ENCODE measurements at regions not wholly inside any gene's neighbourhood (a gene's known extent, or its start where the extent isn't known, plus 50 kb on each side); places are given as distances from the start of the nearest gene placed in this dataset.
"Not testable (repeated sequence)": the region's sequence is repeated elsewhere in the genome, so short reads cannot be mapped to it uniquely, and the experiment has no call there.

DNA sequence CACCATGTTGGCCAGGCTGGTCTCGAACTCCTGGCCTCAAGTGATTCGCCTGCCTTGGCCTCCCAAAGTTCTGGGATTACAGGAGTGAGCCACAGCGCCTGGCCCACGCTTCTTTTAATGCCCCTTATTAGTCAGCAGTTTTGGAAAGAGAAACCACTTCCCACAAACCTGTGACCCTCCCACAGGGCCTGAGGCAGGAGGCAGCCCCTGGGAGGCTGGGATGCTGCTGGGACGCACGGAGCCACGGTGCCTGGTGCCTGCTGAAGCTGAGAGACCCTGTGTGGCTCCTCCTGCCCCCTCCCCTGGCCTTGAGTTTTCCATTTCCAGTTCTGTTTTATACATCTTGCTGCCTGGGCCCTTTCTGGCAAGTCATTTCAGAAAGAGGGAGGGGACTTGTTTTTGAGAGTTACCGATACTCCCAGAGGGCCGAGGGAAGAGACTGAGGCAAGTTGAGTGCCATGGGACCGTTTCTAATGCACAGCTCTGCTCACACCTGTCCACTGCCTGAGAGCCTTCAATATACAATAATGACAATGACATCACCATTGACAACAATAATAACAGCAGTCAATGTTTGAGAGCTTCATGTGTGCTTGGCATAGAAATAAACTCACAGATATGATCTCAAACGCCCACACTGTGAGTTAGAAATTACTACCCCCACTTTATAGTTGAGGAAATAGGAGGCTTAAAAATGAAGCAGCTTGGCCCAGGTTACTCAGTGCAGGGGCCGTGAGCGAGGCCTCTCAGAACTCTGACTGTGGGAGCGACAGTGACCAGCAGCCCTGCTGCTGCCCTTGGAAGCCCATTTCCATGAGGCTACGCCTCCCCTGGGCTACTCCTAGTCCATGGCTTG, 78.1 kb upstream of the YWHAQ start:
- no peak for DNase-seq (ENCODE audit: low read depth)

DNA sequence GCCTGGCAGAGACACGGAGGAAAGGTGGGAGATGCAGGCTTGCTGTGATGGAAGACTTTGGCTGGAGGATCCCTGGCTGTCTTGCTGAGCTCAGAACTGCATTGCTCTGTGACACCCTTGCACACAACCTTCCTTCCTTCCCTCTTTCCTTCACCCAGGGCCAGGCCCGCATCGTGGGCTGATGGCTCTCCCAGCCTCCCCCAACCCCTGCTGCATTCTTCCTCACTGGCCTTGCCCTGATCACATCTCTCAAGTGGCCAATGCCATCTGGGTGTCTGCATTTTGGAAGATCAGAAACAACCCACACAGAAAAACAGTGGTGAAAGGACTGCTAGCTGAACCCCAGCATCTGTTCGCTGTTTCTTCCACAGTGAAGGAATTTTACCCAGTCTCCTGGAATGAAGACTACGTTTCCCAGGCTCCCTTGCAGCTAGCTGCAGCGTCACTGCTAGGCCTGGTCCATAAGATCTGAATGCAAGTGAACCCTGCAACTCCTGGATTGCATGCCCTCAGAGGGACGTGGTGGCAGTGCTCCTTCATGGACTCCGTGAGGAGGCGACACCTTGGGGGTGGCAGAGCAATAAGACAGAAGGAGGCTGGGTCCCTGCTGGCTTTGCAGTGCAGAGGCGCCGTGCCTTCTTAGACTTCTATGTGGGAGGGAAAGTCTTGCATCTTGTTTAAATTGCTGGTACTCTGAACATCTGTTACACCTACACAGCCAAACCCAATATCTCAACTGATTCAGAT, 78.9 kb upstream of the YWHAQ start:
- DNase-seq (ENCODE audit: low read depth) = no peak

DNA sequence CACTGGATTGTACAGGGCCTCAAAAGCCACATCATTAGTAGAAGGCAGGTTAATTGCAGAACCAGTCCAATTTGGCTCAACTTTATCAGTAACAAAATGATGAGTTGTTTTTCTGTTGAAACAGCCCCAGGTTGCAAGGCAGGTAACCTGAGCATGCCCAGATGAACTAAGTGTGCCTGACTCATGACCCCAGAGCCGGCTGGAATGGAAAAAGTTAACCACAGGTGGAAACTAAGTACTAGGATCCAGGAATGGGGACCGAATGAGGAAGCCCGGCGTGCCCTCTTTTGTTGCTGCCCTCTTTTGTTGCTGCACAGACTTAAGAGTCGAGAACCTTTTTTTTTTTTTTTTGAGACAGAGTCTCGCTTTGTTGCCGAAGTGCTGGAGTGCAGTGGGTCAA, 79.5 kb upstream of the YWHAQ start:
- no peak for DNase-seq (ENCODE audit: low read depth)

DNA sequence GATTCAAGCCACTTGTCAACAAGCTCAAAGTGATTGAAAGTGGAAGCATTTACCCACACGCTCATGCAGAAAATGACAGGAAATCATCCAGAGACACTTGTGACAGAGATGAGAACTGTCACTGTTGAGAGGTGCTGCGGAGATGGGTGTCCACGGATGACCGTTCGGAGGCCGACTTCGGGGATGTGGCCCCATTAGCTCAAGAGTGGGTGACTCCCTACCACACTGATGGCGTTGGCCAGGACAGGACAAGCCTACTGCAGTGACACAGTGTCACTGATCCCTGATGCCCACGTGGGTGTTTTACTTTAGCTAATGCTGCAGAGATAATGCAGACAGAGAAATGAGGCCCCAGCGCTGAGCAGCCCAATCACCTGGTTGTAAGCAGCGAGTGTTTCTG, 81.5 kb upstream of the YWHAQ start:
- DNase-seq (ENCODE audit: low read depth) = no peak

DNA sequence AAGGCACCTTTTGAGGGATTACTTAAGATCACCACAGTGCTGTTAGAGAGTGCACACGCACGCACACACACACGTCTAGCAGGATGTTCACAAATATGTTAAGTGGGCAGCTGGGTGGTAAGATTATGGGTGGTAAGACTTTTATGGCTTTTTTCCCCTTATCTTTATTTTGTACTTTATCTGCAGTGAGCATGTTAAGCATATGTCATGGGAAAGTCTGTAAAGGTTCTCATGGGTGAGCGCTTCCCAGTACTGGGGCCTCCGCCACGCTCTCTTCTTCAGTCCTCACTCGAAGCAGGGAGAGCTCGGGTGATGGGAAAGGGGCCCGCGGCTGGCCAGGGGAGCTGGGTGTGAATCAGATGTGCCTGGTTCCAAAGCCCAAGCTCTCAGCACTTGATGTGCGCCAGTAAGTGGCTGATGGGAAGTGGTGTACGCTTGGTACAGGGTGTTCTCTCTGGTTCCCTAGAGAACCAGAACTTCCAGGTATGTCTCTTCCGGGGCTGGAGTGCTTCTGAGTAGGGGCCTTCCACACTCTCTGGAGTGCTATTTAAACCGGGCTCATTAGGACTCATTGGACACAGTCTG, 83.9 kb upstream of the YWHAQ start:
- DNase-seq (ENCODE audit: low read depth) = no peak

DNA sequence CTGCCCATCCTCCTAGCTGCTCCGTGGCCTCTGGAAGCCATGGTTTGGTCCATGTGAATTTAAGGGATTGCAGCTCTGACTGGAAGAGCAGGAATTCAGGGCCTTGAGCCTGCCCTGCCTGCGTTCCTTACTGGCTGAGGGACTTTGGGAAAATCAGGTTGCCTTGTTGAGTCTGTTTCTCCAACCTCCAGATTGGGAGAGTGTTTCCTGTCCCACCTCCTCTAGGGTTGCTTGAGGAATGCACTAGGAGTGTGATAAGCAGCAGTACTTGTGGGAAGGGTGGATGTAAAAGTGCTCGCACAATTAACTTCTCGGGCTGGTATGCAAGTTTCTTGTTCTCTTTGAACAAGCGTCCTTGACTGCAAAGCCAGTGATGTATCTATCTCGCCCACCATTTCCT, 84.4 kb upstream of the YWHAQ start:
- no peak for DNase-seq (ENCODE audit: low read depth)

DNA sequence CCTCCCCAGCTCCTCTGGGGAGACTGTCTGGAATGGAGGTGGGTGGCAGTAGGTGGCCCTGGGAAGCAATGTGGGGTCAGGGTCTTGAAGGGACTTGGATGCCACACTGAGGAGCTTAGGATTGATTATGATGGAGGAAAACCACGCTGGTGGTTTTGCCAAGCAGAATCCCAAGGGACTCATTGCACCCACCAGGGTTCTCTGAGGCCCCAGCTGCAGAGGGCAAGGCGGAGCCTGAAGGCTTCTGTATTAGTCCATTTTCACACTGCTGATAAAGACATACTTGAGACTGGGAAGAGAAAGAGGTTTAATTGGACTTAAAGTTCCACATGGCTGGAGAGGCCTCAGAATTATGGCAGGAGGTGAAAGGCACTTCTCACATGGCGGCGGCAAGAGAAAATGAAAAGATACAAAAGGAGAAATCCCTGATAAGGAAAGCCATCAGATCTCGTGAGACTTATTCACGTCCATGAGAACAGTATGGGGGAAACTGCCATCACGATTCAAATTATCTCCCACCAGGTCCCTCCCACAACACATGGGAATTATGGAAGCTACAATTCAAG, 87.2 kb upstream of the YWHAQ start:
- no peak for DNase-seq (ENCODE audit: low read depth)

DNA sequence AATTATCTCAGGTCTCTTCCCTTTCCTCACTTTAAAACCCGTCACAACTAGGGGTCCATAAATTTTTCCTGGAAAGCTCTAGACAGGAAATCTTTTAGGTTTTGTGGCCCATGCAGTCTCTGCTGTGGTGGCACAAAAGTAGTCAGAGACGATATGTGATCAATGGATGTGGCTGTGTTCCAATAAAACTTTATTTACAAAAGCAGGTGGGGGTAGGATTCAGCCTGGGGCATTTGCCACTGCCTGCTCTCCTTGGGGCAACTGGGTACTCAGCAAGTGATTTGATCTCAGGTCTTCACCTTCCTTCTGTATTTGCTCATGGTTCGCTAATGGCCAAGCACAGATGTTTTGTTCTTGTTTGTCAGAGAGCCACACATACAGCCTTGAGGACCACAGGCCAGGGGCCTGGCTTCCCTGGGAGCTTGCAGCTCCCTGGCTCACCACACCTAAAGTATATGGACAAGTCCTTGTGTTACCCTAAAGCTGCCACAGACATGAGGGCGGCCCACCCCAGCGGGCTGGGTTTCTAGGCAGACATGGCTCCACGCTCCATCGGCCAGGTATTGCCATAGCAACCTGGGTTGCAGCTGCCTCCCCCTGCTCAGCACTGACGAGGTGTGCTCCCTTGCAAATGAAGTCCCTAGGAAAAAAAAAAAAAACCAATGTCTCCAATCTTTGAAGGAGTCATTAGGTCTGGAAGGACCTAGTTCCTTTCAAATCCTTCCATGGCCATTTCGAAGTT, 89.7 kb upstream of the YWHAQ start:
- DNase-seq (ENCODE audit: low read depth) = no peak

DNA sequence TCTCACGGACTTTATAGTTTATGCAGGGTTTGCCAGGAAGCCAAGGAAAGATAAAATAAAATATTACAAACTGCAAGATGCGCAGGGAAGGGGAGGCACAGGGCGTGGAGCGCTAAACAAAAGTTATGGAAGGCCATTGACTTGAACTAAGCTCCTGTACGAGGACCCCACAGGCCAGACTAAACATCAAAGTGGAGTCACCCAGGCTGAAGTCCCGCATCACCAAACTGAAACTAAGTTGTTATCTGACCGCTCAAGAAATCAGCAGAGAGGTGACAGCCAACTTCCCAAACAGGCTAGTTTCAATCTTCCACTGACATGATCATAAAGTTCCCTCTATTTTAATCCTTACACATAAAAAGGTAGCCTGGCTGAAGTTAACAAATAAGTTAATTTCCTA, 90.5 kb upstream of the YWHAQ start:
- DNase-seq (ENCODE audit: low read depth) = no peak

DNA sequence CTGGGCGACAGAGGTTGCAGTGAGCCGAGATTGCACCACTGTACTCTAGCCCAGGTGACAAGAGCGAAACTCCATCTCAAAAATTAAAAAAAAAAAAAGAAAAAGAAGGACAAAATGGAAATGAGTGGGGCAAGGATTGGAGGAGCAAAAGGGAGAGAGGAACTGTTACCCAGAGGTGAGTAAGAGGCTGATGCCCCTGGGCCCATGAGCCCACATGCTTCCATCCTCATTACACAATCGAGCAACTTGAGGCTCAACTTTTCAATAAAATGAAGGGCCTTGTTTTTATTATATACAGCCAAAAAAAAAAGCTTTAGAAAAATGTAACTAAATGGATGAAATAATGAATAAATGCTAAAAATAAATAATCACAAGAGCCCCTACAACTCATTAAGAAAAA, 91.7 kb upstream of the YWHAQ start:
- no peak for DNase-seq (ENCODE audit: low read depth)

DNA sequence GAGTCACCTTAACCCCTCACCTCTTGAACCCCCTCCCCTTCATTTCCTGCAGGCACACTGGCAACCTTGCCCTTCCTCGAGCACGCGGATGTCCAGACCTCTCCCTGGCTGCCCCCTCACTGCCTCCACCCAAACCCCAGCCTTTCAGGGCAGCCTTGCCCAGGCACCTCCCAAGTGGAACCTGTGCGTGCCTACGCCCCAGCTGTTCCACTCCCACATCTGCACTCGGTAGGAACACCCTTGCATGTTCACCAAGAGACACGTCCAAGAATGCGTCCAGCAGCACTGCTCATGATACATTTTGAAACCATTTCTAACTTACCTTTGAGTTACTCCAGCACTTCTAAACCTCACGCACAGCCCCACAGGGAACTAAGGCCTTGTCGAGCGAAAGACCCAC, 93.8 kb upstream of the YWHAQ start:
- DNase-seq (ENCODE audit: low read depth) = no peak

DNA sequence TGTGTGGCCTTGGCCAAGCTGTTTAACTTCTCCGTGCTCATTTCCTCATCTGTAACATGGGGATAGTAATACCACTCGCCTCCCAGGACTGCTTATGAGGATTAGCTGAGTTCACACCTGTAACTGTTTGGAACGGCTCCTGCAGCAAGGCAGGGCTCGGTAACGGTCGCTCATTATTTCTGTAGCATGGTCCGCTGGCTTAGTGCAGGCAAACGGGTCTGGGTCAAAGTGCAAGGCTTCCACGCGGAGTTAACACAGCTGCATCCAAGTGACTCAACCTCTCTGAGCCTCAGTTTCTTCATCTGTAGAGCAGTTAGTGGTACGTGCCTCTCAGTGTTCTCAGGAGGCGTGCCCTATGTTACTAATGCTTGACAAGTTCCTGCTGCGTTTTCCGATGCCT, 94.3 kb upstream of the YWHAQ start:
- DNase-seq (ENCODE audit: low read depth) = no peak

DNA sequence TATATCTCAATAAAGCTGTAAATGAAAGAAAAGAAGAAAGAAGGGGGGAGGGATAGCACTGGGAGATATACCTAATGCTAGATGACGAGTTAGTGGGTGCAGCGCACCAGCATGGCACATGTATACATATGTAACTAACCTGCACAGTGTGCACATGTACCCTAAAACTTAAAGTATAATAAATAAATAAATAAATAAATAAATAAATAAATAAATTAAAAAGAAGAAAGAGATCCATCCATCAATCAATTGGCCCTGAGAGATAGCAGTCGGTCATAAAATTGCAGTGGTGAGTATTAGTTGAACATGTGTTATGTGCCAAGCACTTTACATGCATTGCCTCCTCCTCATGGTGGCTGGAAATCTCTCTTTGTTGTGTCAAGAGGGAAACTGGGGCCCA, 95.2 kb upstream of the YWHAQ start:
- not testable (repeated sequence) for DNase-seq (ENCODE audit: low read depth)

DNA sequence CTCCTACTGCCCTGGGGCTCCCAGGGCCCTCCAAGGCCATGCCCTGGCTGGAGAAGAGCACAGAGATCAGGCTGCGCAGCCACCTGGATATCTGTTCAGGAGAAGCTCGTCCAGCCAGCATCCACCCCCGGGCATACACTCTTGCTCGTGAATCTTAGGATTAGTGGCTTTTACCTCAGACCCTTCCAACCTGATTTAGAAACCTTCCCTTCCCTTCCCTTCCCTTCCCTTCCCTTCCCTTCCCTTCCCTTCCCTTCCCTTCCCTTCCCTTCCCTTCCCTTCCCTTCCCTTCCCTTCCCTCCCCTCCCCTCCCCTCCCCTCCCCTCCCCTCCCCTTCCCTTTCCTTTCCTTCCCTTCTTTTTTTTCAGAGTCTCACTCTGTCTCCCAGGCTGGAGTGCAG, 99.7 kb upstream of the YWHAQ start:
- not testable (repeated sequence) for DNase-seq (ENCODE audit: low read depth)

DNA sequence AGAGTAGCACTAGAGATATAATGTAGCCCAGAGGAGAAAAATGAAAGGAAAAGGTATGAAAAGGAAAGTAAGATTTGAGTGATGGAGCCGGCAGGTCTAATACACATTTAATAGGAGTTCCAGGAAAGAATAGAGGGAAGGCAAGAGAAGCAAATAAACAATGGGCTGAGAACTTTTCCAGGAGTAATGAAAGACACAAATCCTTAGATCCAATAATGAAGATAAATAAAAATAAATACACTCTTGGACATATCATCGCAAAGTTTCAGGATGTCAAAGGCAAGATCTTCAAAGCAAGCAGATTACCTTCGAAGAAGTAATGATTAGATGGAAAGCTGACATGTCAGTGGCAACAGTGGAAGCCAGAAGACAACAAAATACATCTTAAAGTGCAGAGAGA, 102.0 kb upstream of the YWHAQ start:
- no peak for DNase-seq (ENCODE audit: low read depth)

DNA sequence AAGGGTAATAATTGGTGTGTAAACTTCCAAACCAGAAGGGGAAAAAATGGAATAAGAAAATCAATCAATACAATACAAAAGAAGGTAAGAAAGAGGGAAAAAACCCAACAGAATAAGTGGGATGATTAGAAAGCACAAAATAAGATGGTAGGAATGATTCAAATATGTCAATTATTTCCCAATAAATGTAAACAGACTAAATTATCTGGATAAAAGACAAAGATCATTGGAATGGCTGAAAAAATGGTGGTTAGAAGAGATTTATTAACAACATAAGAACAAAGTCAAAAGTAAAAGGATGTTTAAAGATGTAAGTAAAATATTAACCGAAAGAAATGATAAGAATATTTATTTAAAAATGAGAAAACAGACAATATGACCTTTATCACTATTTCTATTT, 103.5 kb upstream of the YWHAQ start:
- DNase-seq (ENCODE audit: low read depth) = no peak

DNA sequence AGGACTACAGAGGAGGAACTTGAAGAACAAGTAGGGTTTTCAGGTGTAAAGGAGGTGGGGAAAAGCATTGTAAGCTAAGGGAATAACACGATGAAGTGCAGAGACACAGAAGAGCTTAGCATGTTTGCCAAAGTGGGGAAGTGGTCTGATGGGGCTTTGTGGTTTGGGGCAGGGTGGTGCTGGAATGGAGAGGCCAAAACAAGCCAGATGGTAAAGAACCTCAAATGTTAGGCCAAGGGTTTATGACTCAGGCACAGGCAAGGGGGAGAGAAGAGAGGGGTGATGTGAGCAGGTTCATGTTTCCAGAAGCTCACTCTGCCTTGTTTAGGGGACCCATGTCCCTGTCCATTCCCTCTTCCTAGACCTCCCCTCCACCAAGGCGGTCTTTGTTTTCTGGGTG, 104.5 kb upstream of the YWHAQ start:
- no peak for DNase-seq (ENCODE audit: low read depth)

DNA sequence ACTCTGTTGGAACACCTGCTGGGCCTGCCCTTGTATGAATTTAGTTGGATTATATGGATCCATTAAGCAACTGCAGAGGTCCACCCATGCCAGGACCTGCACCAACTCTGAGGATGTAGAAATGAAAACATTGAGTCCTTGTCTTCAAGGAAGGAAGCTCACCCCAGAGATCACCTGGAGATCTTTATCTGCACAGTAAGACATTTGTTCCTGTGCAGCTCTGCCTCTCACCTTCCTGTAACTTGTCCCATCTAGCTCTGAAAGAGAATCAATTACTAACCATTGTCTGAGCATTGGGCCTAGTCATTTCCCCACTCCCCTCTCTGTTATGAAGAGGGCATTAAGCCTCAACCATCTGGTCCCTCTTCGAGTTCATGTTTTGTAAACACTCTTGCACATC, 105.2 kb upstream of the YWHAQ start:
- no peak for DNase-seq (ENCODE audit: low read depth)

DNA sequence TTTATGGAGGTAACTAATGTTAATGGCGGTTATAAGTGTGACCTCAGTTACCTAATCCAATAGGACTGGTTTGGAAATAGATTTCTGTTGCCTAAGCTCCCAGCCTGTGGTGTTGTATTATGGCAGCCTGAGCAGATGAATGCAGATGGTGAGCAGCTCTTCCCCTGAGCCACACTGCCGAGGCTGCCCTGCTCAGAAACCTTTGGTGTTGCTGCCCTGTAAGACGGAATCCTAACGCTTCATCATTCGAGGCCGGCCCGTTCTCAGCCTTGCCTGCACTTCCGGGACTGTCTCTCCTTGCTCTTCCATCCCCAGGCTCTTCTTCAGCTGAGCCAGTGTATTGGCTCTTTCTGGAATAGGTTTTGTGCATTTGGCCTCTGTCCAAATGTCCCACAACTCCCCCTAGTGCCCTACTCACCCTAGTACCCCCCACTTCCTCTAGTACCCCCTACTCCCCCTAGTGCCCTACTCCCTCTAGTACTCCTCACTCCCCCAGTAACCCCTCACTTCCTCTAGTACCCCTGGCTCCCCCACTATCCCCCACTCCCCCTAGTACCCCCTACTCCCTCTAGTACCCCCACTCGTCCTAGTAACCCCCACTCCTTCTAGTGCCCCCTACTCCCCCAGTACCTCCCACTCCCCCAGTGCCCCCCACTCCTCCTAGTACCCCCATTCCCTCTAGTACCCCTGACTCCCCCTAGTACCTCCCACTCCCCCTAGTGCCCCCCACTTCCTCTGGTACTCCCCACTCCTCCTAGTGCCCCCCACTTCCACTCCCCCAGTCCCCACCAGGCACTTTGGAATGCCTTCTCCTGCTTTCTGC, 106.0 kb upstream of the TAF1B start:
- no peak for DNase-seq (ENCODE audit: low read depth)

DNA sequence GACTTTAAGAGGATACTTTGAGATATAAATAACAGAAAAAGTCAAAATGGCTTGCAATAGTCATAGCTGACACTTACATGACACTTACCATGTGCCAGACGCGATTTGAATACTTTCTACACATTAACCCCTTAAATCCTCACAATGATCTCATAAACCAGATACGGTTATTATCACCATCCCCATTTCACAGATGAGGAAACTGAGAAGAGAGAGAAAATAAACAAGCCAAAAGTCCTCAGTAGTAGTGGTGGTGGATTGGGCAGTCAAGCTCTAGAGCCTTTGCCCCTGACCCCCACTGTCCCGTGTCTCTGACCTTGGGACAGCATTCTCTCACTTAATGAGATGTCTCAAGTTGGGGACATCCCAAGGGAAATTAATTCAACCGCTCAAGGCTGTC, 105.2 kb upstream of the TAF1B start:
- DNase-seq (ENCODE audit: low read depth) = no peak
